GM21367 (cell line): ENCODE measurements at regions not wholly inside any gene's neighbourhood (a gene's known extent, or its start where the extent isn't known, plus 50 kb on each side); places are given as distances from the start of the nearest gene placed in this dataset.

Experiments used
- ATAC-seq: cut with Tn5 transposase; IDR thresholded peaks from one replicate; pipeline ENCODE4 v1.9.1; 2021; ENCODE audit not compliant: unreplicated experiment

- ATAC-seq, result no peak
Observed at GRCh38 chr6:21459641-21460040, 133.9 kb upstream of the SOX4 start.

- no peak for ATAC-seq
Observed at GRCh38 chr6:21461844-21462518, 131.6 kb upstream of the SOX4 start.

GRCh38 chr6:21462519-21462852 is 131.1 kb upstream of the SOX4 start:
- ATAC-seq, result no peak

DNA sequence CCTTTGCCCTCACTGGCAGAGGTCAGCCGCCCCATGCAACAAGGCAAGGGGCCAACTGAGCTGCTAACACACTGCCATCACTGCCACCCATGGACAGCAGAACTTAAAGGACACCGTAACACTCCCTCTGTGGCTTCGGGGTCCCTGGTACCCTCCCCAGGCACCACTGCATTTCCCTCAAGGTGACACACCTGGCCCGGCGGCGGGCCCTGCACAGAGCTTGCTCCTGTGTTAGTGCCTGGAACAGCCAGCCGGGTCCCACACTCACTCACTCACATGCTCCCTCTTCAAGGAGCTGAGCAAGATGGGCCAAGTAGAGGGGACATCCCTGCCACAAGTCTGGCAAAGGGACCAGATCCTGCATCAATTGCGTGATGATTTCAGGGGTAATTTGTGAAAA is 126.5 kb upstream of the SOX4 start:
- ATAC-seq, result no peak

GRCh38 chr6:21468461-21468860 is 125.1 kb upstream of the SOX4 start:
- ATAC-seq, result no peak

- no peak for ATAC-seq
Observed at GRCh38 chr6:21469213-21469612, 124.3 kb upstream of the SOX4 start.

DNA sequence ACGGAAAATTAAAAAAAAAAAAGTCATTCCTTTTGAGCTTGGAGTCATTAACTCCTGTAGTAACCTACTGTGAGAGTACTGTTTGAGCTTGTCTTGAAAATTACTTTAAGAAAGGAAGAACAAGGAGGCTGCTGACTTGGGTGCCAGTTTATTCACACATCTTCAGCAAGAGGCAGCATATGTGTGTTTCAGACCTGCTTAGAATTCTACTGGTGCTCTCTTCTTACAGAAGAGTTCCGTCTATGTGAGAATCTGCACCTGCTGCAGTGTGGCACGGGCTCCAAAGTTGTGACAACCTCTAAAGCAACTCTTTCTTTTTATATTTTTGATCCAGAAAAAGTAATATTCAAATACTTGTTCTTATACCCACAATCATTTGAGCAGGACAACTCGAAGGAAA is 117.4 kb upstream of the SOX4 start:
- no peak for ATAC-seq

DNA sequence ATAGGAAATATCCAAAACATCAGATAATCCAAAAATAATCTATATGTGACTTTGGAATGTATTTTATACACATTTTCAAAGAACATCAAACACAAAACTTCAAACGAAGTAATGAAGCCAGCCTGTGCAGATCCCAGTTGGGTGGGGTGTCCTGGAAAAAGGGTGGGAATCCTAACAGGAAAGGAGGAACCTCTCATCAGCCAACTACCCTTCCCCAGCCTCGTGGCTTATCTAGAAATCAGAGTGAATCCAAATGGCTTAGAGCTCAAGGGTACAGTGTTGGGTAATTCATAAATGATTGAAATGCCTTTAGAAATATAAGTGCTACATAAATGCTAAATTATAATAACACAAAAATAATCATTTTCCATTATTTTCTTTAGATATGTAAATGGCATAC is 115.1 kb upstream of the SOX4 start:
- ATAC-seq, result no peak

DNA sequence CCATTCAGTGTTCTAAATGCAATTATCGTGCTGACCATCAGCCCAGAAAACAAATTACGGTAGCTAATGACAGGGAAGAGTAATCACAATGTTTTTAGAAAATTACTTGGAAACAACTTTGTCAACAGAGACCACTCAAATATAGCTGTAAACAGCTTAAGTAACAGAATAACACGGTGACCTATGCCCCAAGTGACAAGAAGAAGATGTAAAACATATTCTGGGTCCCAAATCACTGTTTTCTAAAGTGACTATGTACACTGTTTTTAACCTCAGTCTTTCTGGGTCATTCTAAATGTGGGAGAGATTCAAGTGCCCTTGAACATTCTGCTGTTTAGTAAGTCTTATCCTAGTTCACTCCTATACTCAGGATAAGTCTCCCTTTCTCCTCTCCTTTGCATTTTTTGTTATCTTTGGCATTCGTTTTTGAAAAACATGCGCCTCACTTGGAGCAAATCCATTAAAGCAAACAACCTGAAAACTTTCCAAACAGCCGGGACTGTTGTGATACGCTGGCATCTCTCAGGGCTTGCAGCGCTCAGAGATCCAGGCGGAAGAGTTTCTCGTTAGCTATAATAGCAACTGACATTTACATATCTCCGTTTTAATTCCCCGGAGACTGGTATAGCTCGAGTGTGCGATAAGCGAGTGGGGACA is 114.5 kb upstream of the SOX4 start:
- no peak for ATAC-seq

- ATAC-seq, result no peak
Observed at GRCh38 chr6:21486115-21486514, 107.4 kb upstream of the SOX4 start.

GRCh38 chr6:21489826-21490225 is 103.7 kb upstream of the SOX4 start:
- ATAC-seq, result no peak

GRCh38 chr6:21491955-21492354 is 101.6 kb upstream of the SOX4 start:
- no peak for ATAC-seq

GRCh38 chr6:21494505-21494904 is 99.0 kb upstream of the SOX4 start:
- no peak for ATAC-seq

DNA sequence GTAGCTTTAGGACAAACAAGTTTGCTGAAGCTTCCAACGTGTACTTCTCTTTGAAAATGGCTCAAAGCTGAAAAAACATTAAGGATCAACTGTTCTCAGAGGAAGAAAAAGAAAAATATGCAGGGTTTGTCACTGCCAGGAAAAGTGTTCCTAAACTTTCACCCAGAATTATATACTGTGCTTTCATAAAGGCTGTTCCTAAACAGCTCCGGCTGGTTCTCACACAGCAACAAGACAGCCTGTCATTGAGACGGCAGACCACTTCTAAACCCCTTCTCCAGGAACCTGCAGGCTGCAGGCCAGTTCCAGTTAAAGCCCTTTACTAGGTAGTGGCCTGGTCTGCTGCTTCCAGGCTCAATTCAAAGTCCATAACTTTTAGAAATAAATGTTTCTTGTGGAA is 97.4 kb upstream of the SOX4 start:
- no peak for ATAC-seq

DNA sequence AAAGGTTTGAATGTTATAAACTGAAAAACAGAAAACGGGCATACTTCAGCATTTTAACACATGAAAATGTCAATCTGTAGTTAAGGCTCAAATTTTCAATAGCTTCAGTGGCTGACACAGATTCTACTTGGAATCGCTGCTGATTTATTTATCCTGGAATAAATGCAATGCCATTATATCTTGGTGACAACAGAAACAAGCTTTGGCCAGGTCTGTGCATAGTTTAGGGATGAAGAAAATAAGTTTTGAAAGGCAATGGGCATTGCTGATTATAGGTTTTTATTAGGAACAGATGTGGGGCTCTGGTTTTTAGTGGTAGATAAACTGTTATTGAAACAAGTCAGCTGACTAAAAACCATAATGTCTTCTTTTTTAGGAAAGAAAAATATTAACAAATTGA is 96.8 kb upstream of the SOX4 start:
- ATAC-seq, result no peak

- ATAC-seq, result no peak
Observed at GRCh38 chr6:21500314-21501020, 93.1 kb upstream of the SOX4 start.

DNA sequence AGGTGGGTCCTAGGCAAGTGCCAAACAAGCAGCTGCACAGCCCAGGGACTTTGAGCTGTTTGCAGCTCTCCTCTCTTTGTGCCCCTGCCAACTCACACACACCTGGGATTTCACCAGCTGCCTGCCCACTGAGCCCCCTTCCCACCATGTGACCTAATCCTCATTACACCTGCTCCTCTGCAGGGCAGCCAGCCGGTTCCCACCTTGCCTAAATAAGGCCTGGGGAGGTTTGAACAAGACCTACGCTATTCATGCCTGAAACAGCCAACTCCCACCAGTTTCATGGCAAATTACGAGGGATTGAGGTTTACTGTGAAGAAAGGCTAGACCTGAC is 92.6 kb upstream of the SOX4 start:
- no peak for ATAC-seq

- no peak for ATAC-seq
Observed at GRCh38 chr6:21501815-21502214, 91.7 kb upstream of the SOX4 start.

DNA sequence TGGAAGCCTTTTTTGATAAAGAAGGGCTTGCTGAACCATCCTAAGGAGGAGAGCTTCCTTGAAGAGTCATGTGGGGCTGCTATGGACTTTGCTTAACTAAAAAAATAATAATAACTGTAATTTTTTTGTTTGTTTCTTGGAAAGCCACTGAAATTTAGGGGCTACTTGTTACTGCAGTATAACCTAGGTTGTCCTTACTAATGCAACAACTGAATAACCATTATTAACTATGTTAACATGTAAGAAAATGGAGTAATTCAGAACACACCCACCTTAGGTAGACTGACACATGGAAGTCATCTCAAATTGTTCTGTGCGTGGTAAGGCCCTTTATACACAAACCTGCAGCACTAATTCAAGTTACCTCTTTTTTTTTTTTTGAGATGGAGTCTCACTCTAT is 90.9 kb upstream of the SOX4 start:
- no peak for ATAC-seq

DNA sequence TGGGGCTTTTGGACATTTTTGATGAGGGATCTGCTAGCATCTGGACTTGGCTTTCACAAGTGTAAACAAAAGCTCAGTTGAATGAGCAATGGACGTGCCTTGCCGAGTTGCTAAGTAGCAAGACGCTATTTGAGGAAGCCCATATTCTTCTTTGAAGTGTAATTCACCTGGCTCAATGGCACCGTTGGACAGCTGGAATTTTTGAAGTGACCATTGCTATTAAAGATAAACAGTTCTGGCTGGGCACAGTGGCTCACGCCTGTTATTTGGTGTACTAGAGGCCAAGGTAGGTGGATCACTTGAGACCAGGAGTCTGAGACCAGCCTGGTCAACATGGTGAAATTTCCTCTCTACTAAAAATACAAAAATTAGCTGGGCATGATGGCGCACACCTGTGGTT is 88.8 kb upstream of the SOX4 start:
- no peak for ATAC-seq

- no peak for ATAC-seq
Observed at GRCh38 chr6:21505574-21505990, 88.0 kb upstream of the SOX4 start.

DNA sequence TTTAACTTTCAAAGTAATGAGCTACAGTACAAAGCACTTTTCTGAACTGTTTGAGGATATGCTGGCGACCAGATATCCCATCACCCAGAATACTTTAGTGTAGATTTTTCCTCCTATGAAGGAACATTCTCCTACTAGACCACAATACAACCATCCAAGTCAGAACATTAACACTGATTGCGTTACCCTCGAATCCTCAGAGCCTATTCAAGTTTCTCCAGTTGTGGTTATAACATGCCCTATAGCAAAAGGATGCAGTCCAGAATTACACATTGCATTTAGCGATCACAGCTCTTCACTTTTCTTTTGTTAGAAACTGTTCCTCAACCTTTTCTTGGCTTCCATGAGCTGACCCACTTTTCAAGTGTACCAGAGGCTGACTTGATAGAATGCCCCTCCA is 87.4 kb upstream of the SOX4 start:
- no peak for ATAC-seq

DNA sequence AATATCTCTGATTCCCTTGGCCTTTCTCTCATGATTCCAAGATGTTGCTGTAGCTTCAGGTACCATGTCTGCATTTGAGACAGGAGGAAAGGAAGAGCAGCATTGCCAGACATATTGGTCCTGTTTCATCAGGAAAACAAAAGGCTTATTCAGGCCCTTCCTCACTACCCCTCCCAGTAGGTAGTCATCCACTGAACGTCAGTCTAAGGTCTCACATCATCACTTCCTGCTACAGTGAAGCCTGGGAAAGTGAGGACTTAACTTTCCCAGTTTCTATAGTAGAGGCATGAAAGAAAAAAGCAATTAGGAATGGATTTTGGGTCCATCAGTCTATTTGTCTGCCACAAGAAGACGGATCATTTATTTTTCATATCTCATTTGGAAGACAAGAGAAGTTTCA is 85.7 kb upstream of the SOX4 start:
- ATAC-seq, result no peak
